NCI-H526 treated with DMSO at 0.1 percent for 48 hours (cell line): ENCODE measurements at regions not wholly inside any gene's neighbourhood (a gene's known extent, or its start where the extent isn't known, plus 50 kb on each side); places are given as distances from the start of the nearest gene placed in this dataset.

ENCODE experiments used
- DNase-seq: peaks from one replicate; lab custom pipeline; 2025; lab: John Stamatoyannopoulos, UW

DNA sequence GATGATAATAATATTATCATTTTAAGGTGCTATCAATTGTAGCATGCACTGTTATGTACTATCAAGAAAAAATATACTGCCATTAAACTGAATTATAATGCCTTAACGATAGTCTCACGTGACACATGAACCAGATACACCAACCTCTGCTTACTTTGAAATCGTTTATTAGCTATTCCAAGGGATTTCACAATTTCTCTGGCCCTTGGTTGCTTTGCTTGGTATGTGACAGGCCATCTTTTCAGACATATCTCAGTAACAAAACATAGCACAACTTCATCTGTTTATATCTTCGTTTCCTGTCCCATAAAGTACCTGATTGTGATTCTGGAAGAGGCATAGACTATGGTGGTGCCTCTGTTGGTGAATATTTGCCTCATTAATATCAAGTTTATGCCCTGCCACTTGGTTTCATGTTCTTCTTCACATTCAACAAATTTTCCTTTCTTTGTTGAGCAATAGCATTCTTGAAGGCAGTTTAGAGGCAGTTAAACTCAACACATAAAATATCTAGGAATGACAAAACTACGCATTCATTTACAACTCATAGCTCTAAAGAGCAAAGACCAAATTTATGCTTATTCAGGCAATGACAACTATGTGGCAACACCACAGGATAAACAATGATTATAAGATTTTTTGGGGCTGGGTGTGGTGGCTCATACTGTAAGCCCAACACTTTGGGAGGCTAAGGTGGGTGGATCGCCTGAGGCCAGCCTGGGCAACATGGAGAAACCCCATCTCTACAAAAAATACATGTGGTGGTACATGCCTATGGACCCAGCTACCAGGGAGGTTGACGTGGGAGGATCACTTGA, 84.3 kb downstream of the MCFD2 start:
- no peak for DNase-seq

- DNase-seq, result no peak
Observed at GRCh38 chr2:46829231-46829995, 86.2 kb downstream of the MCFD2 start.

GRCh38 chr2:46828491-46829230, 86.9 kb downstream of the MCFD2 start:
- DNase-seq, result no peak

GRCh38 chr2:46828135-46828438, 87.5 kb downstream of the MCFD2 start:
- no peak for DNase-seq

GRCh38 chr2:46827274-46828134, 88.1 kb downstream of the MCFD2 start:
- DNase-seq, result no peak

DNA sequence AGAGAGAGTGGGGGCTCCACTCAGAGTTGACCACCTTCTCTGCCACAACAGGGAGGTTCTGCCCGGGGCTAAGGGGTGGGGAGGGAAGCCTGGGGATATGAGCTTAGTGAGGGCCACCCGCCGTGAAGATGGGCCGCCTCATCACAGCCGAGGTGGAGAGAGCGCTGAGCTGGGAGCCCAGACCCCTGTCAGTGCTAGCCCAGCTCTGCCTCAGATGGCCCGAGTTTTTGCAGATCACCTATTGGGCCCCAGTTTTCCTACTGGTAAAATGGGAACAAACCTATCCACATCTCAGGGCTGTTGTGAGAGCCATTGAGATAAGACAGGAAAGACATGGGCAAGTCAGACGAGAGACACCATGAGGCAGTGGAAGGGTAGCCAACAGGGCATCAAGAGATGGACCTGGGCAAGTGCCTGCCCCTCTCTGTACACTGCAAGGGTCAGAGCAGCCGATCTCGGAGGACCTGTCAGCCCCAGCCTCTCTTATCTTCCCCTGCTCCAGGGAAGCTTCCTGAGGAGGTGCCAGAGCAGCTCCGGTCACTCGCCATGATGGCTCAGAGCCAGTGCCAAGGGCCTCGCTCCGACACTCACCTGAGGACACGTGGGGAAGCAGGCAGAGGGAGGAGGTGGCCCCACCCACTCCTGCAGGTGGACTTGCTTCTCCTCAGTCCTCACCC, 88.9 kb downstream of the MCFD2 start:
- no peak for DNase-seq

DNA sequence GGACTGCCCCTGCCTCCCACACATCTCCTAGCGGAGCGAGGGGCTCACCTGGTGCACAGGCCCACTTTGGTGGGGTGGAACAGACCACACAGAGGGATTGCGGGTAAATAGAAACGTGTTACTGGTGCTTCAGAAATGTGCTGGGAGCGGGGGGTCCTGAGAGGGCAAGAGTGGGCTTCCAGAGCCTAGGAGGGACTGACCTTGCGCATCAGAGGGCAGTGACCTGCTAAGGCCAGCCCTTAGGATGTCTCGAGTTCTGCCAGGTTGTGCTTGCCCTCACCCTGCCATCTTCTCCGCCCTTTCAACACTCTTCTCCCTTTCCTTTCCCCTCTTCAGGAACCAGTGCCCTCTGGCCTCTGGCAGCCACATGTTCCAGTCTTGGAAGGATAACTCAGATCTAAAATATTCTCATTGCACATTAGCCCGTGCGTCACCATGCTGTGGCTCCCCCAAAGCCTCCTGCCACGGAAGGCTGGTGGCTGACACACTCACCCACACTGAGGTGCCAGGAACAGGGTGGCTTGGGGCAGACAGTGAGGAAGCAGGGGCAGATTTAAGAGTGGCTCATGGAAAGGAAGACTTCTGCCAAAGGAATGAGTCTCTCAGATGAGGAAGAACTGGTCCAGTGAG, 89.6 kb downstream of the MCFD2 start:
- no peak for DNase-seq

- no peak for DNase-seq
Observed at GRCh38 chr2:46825231-46825938, 90.2 kb downstream of the MCFD2 start.

DNA sequence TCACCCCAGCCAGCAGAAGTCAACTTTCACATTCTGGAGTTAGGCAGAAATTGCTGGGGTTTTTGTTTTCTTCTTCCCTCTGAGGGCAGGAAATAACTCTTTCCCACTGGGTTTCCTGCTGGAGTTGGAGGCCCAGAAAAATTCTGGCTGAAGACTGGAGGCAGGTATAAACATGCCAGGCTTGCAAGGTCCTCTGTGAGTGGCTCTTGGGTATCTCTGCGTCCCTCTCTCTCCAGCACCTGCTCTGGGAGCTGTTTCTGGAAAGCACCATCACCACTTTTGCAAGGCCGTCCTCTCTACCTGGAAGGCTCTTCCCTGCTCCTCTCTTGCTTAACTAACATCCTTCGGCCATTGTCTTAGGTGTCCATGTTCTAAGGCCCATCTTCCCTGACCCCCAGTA, 91.0 kb downstream of the MCFD2 start:
- no peak for DNase-seq

GRCh38 chr2:46821600-46821999, 94.0 kb downstream of the MCFD2 start:
- DNase-seq, result no peak

DNA sequence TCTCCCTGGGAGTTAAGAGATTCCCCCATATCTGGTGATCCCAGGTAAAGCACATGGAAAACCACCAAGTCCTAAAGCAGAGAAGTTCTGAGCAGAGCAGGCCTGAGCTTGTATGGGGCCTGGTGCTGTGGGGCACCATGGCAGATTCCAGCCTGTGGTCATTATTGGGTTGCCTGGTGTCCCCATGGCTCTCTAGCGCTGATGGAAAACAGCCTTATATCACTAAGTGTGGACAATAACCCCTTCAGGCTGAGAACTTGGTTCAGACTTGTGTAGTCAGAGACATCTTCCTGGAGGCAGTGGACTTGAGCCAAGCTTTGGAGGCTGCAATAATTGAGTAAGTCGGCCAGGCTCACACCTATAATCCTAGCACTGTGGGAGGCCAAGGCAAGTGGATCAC, 96.8 kb downstream of the MCFD2 start:
- DNase-seq, result no peak

DNA sequence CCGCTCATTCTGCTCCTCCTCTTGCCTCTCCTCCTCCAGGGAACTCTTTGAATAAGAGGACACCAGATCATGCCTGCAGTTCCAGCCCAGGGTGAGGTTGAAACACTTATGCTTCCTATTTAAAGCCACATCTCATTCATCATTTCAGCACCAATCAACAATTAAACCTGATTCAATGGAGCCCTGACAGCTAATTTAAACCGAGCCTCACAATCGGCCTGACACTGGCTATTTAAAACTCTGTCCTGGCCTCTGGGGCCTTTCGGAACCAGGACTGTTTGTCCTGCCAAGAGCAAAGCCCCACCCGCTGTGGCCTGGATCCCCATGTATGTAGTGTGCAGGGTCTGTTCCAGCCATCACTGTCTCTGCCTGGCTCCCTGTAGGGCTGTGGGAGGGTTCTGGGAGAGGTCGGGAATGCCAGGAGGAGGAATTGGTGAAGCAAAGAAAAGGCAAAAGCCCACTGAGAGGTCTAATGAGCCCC, 97.4 kb downstream of the MCFD2 start:
- no peak for DNase-seq

DNA sequence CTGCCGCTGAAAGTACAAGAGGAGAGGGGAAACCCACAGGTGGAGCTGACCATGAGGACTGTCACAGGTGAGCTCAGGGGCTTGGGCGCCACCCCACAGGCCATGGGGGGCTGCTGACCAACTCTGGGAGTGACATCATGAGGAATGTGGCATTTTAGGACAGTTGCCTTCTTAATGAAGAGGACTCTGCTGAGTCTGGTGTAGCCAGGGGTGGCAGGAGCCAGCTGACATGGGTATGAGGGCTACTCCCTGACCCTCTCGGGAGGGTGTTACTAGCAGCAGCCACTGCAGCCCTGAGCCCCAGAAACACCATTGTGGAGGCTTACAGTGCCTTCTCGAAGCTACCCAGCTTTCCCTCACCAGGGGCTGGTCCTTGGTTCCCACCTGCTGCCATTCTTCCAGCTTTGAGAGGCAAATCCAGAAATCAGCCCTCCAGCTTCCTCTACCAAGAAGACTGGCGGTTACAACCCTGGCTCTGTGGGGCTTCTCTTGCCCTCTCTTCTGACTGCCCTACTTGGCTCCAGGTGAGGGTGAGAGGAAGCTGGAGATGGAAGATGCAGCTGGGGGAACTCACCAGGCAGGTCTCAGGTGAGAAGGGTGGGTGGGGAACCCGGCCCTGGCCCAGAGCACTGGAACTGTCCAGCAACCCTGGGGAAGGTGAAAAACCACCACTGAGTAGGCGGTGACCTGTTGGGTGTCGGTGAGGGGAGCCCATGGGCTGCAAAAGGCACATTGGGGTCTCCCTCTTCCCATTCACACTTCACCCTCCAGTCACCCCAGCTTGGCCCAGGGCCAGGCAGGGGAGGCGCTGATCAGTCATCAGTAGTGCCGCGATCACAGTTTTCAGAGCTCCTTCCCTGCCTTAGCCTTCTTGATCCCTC, 98.5 kb downstream of the MCFD2 start:
- no peak for DNase-seq

DNA sequence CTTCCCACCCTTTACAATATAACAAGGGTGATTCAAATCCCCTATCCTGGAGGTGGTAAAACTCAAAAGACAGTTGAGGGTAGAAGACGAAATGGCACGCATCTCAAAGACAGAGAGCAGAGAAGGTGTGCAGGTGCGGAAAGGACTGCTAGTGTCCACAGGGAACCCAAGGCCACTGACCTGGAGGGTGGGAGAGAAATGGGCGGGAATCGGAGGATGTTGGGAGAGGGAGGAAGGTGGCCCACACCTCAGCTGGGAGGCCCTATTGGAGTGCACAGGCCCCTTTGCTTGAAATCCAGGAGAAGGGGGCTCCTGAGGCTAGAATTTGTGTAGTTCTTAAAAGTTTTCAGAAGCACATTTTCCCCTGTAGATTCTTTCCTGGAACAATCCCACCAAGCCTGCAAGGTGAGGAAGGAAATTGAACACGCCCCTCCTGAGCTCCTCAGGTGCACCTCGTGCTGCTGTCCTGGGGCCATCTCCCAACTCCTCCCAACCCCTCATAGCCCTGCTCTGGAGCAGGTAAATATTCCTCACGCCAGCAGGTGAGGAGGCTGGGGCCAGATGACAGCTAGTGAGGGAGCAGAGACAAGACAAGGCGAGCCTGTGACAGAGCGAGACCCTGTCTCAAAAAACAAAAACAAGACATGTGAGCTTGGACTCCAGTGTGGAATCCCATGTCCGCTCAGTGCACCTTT, 99.3 kb downstream of the MCFD2 start:
- no peak for DNase-seq

DNA sequence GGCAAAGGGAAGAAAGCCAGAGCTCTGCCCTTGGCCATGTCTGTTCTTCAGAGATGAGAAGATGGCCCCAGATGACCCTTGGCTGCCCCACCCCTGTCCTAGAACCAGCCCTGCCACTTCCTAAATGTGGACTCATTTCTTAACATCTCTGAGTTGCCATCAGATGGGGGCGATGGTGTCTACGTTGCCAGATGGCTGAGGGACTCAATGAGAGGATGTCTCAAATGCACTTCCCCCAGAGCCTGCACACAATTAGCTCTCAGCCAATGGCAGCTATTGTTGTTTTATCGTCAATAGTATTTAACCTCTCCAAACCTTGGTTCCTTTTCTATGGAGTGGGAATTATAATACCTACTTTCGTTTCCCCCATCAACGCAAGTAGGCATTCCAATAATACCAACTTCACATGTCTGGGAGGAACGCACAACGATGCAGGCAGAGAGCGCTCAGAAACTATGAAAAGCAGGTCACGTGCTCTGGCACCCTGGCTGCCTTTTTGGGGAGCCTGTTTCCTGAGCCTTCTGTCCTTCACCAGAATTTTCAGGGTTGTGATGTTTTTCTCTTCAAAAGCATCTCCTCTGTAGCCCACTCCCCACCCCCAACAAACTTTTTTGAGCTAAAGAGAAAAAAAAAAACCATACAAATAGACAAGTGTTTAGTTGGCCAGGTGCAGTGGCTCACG, 100.3 kb downstream of the MCFD2 start:
- no peak for DNase-seq

- no peak for DNase-seq
Observed at GRCh38 chr2:46814160-46814961, 101.2 kb downstream of the MCFD2 start.

DNA sequence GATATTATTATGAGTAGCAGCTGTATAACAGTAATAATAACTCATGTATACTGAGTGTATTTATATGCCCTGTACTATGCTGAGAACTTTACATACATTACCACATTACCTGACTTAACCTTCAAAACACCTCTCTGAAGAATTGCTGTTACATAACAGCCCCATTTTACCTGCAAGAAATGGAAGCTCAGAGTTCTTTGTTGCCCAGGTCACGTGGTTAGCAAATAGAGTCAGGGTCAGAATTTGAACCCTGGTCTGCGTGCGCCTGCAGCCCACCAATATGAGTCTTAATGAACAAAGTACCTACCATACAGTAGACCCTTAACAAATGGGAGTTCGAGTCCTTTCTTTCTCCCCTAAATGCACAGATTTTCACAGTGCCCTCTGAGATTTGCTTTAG, 101.9 kb downstream of the MCFD2 start:
- no peak for DNase-seq
